ENCODE measurements at regions not wholly inside any gene's neighbourhood (a gene's known extent, or its start where the extent isn't known, plus 50 kb on each side); places are given as distances from the start of the nearest gene placed in this dataset.

DNA sequence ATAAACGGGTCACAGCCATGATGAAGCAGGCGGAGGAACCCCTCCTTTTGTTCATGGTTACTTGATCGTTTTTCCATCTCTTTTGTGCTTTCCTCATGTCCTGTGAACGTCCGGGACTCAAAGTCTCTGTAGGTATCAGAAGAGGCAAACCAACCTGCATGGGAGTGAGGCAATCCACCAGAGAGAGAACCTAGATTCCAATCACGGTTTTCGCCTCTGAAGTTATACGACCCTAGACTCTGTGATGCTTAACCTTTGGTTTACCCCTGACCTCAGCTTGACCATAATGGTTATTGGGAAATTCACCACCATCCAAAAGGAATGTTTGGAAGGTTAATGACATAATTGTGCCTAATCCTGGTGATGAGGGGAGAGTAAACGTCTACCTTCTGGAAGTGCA lies 186.8 kb upstream of the PRICKLE1 start:
- H3K4me3 ChIP-seq (ENCODE audit: control insufficient read depth, low read depth, low read length) = no peak overlapping the region
- DNase-seq (ENCODE audit: low read depth) = no peak
- TF ChIP-seq, protein P1, sequence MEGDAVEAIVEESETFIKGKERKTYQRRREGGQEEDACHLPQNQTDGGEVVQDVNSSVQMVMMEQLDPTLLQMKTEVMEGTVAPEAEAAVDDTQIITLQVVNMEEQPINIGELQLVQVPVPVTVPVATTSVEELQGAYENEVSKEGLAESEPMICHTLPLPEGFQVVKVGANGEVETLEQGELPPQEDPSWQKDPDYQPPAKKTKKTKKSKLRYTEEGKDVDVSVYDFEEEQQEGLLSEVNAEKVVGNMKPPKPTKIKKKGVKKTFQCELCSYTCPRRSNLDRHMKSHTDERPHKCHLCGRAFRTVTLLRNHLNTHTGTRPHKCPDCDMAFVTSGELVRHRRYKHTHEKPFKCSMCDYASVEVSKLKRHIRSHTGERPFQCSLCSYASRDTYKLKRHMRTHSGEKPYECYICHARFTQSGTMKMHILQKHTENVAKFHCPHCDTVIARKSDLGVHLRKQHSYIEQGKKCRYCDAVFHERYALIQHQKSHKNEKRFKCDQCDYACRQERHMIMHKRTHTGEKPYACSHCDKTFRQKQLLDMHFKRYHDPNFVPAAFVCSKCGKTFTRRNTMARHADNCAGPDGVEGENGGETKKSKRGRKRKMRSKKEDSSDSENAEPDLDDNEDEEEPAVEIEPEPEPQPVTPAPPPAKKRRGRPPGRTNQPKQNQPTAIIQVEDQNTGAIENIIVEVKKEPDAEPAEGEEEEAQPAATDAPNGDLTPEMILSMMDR (IDR thresholded peaks at IDR 0.05; ENCODE audit: control insufficient read depth, insufficient read depth, low read depth, low read length, missing control alignments) = no peak

DNA sequence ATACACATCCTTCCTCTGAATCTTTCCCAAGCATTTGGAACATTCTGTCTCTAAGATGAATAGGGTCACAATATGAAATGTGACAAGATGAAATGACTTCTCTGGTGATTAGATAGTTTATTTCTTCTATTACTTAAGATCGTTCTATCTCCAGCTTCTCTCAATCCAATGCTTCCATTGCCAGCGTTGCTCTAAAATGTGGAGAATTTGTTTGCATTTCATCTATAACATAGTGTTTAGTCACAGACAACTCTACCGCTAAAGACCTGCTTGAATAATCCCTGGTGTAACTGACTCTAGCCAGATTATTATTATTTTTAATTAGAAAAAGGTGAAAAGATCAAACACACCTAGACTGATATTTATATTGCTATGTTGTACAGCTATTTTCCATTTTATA lies 184.7 kb upstream of the PRICKLE1 start:
- H3K4me3 ChIP-seq (ENCODE audit: control insufficient read depth, low read depth, low read length) = no peak overlapping the region
- TF ChIP-seq, protein P1 (IDR thresholded peaks at IDR 0.05; ENCODE audit: control insufficient read depth, insufficient read depth, low read depth, low read length, missing control alignments) = no peak
- no peak for DNase-seq (ENCODE audit: low read depth)

DNA sequence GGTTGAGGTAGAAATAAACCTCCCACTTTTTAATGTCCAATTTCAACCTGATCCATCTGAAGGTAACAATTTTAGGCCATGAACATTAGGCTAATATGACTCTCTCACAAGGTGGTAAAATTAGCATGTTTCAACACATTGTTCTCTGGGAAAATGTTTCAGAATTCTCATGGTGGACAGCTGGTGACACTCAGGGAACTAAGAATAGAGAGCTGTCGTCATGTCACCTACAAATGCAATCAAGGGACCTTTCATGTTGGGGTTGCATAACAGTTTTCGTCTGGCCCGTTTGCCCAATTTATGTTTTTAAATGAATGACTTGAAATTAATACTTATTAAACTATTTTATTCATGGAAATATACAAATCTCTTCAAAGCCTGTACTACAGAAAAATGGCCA lies 180.7 kb upstream of the PRICKLE1 start:
- no peak for DNase-seq (ENCODE audit: low read depth)
- TF ChIP-seq, protein P1 (IDR thresholded peaks at IDR 0.05; ENCODE audit: control insufficient read depth, insufficient read depth, low read depth, low read length, missing control alignments) = no peak
- H3K4me3 ChIP-seq (ENCODE audit: control insufficient read depth, low read depth, low read length) = no peak overlapping the region

DNA sequence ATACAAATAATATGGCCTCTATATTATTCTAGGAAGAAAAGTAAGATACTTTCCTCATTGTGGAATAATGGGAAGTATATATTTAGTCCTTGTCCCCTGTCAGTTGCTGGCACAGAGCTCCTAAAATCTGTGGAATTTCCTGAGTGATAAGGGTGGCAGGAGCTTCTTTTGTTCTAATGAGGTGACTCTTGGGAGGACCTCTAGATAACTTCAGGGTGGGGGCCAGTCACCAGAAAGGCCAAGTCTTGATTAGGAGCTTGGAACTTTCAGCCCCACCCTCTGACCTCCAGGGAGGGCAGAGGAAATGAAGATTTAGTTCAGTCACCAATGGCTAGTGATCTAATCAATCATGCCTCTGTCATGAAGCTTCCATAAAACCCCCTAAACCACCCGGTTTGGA lies 179.9 kb upstream of the PRICKLE1 start:
- no peak for DNase-seq (ENCODE audit: low read depth)
- H3K4me3 ChIP-seq (ENCODE audit: control insufficient read depth, low read depth, low read length) = no peak overlapping the region
- TF ChIP-seq, protein P1 (IDR thresholded peaks at IDR 0.05; ENCODE audit: control insufficient read depth, insufficient read depth, low read depth, low read length, missing control alignments) = no peak

DNA sequence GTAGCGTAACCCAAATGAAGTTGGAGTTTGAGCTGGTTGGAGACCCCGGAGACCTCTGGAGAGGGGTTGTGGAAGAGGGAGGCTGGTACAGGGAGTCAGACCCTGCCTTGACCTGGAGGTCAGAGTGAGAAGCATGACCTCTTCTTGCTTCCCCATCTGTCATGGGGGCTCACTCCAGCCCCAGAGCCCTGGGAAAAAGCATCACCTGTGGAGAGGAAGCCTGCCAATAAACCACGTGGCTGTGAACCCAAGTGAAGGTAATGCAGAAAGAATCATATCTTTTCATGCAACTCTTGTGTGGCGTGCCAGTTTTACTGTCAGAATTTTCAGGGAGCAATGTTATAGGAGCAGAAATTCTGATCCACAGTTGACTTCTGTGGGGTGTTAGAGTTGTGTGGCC lies 178.5 kb upstream of the PRICKLE1 start:
- H3K4me3 ChIP-seq (ENCODE audit: control insufficient read depth, low read depth, low read length) = no peak overlapping the region
- TF ChIP-seq, protein P1 (IDR thresholded peaks at IDR 0.05; ENCODE audit: control insufficient read depth, insufficient read depth, low read depth, low read length, missing control alignments) = no peak
- DNase-seq (ENCODE audit: low read depth) = no peak

DNA sequence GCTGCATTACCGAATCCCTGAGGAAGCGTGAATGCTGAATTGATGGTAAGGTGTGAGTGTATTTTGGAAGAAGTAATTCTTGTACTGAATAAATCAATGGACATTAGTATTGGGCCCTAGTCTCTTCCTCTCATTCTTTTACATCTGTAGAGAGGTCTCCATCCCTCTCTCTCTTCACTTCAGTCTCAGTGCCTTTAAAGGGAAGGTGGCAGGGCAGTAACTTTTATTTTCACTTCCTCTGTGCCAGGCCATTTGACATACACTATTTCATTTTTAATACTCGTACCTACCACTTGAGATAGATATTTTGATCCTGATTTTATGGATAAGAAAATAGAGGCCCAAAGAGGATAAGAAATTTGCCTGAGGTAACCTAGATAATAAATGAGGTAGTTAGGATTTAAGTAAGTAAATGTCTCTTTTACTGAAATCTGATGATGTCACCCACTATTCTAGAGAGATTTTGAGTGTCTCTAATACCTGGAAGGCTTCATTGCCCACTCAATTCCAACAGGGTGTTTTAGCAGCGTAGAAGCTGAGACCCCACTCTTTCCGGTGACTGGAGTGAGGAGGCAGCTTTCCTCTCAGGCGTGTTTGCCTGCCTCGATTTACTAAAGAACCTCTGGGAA lies 177.9 kb upstream of the PRICKLE1 start:
- TF ChIP-seq, protein P1 (IDR thresholded peaks at IDR 0.05; ENCODE audit: control insufficient read depth, insufficient read depth, low read depth, low read length, missing control alignments) = no peak
- H3K4me3 ChIP-seq (ENCODE audit: control insufficient read depth, low read depth, low read length) = no peak overlapping the region
- no peak for DNase-seq (ENCODE audit: low read depth)

DNA sequence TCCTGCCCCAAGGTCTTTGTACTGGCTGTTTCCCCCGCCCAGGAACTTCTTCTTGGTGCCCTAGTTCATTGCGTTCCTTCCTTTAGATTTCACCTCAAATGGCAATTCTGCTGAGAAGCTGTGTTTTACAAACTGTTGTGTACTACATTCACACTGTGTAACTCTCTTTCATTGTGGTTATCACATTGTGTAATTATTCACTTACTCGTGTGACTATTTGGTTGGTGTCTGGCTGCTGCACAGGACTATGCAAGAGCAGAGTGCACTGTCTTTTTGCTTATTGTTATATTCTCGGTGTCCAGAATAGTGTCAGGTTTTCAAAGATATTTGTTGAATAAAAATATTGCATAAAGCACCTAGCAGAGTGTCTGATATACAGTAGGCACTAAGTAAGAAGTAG lies 177.2 kb upstream of the PRICKLE1 start:
- TF ChIP-seq, protein P1 (IDR thresholded peaks at IDR 0.05; ENCODE audit: control insufficient read depth, insufficient read depth, low read depth, low read length, missing control alignments) = no peak
- no peak for DNase-seq (ENCODE audit: low read depth)
- no peak overlapping the region for H3K4me3 ChIP-seq (ENCODE audit: control insufficient read depth, low read depth, low read length)

Measured in AG09309 (cell line).